Posterior vena cava (tissue), 2 donors: ENCODE measurements at regions not wholly inside any gene's neighbourhood (a gene's known extent, or its start where the extent isn't known, plus 50 kb on each side); places are given as distances from the start of the nearest gene placed in this dataset.
"Not testable (repeated sequence)": the region's sequence is repeated elsewhere in the genome, so short reads cannot be mapped to it uniquely, and the experiment has no call there.

ENCODE experiments used
- DNase-seq: peaks from one replicate; pipeline ENCODE4 v3.0.0-alpha.2; 2020; ENCODE audit warnings: low spot score
- intact Hi-C, 2 donors: fragments of 100-400 bp; cut with DNase I; formaldehyde crosslinking; loops; one replicate each; pipeline versions ENCODE4 v1.14.1 to v1.14.2; 2022 to 2023
- donor health status: DM: yes; HTN: yes; CAD: no.
- donor health status: DM: yes; HTN: yes; CAD: no.

DNA sequence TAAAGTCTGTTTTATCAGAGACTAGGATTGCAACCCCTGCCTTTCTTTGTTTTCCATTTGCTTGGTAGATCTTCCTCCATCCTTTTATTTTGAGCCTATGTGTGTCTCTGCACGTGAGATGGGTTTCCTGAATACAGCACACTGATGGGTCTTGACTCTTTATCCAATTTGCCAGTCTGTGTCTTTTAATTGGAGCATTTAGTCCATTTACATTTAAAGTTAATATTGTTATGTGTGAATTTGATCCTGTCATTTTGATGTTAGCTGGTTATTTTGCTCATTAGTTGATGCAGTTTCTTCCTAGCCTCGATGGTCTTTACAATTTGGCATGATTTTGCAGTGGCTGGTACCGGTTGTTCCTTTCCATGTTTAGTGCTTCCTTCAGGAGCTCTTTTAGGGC is 141.7 kb downstream of the EHF start:
- DNase-seq, intact Hi-C loops: not testable (repeated sequence)

DNA sequence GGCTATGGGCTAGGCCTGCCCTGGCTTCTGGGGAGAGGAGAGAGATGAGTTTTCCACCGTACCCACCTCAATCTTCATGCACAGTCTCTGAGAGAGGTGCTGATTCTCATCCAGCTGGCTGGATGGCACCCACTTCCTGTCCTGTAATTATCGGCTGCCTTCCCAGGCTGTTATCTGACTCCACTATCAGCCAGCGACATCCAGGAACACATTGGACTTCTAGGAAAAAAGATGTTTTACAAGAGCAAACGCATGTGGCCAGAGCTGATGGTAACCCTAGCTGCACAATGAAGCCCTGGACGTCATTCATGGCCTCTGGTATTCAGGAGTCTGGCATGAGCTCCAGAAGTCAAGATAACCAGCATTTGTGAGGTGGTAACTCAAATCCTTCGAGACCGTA is 137.4 kb downstream of the EHF start:
- DNase-seq: no peak
- intact Hi-C loops: no loop called here

DNA sequence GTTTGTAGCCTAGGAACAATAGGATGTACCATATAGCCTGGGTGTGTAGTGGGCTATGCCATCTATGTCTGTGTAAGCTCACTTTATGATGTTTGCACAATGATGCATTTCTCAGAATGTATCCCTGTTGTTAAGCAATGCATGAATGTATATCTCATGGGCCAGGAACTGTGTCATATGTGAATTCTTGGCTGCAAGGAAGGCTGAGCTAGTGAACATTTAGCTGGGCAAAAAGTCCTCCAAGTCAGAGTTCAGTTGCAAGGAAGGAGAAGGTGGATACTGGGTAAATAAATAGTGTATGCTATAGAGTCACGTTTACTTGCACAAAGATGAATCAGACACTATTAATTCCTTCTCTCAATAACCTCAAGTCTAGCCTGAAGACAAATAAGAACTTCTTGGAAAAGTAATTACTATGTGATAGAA is 136.1 kb downstream of the EHF start:
- intact Hi-C loops: no loop called here
- DNase-seq: no peak

DNA sequence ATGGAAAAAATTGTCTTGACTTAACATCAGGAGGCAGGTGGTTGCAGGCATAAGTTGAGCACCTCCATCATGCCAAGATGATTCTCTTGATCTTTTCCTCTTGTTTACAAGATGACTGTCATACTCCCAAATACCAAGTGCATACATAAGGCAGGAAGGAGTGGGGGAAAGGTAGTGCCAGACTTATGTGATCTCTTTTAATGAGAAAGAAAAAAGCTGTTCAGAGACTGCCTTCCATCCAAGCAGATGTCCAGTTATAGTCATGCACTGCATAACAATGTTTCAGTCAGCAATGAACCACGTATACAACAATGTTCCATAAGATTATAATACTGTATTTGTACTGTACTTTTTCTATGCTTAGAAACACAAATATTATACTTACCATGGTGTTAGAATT is 135.7 kb downstream of the EHF start:
- no peak for DNase-seq
- intact Hi-C loops: no loop called here

DNA sequence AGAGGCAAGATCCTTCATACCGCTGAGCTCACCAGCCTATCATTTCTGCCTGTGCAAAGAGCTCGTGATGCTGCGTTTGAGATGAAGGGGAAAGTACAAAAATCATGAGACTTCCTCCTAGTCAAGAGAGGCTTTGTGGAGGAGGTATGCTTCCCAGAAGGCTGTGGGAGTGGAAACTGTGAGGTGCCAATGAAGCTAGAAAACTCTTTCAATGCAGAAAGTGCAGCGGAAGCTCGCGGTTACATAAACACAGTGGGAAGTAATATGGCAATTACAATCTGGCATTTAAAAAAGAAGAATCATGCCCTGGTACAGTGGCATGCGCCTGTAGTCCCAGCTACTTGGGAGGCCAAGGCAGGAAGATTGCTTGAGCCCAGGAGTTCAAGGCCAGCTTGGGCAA is 134.8 kb downstream of the EHF start:
- DNase-seq: no peak
- intact Hi-C loops: no loop called here

DNA sequence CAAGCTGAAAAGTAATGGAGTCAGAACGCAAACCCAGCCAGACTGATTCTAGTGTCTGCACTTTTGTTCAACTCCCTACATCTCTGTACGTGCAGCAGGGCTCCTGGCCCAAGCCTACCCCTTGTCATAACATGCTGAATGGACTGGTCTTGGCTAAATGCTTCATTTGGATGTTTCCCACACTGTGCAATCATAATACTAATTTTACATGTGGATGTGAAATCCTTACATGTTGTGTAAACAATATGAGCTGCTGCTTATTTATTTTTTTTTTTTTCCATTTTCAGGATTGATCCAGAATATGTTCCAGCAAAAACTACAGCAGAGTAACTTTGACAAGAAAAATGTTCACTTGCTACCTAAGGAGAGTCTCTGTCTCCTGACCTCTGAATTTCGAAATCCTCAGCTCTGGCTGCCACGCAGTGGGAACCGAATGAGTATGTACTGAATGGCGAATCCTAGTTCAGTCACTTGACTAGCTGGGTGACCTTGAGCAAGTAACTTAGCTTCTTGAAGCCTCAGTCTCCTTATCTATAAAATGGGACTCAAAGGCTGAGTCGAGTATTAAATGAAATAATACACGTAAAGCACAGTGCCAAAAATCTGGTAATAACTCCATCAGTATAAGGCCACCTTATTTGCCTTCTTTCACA is 133.4 kb downstream of the EHF start:
- no peak for DNase-seq
- intact Hi-C loops: no loop called here

DNA sequence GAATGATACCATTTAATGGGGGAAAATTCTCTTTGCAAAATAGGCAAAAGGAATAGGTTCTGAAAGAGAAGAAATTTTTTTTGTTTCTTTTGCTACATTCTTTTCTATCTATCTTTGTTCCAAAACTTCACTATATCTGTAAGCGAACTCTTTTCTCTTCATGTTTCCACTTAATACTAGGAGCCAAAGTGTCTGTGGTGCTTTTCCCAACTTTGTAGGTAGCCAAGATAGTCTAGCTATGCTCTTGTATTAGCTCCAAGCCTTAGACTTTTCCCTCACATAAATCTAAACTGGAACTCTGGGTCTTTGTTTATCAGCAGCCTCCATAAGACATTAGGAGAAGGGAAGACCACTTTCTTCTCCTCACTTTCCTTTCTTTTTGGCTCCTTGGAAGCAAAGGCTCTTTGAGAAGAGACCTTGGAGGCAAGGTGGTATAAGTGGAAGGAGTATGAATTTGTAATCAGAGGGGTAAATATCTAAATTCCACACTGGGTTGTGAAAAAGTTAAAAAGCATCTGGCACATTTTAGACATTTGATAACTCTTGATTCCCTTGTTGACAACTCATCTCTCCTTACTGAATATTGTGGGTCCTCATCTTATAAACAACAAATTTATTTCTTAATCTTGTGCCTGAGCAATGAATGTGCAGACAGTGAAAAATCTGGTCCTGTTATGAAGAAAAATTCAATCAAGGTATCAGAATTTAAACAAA is 130.0 kb downstream of the EHF start:
- DNase-seq: no peak
- intact Hi-C loops: no loop called here

DNA sequence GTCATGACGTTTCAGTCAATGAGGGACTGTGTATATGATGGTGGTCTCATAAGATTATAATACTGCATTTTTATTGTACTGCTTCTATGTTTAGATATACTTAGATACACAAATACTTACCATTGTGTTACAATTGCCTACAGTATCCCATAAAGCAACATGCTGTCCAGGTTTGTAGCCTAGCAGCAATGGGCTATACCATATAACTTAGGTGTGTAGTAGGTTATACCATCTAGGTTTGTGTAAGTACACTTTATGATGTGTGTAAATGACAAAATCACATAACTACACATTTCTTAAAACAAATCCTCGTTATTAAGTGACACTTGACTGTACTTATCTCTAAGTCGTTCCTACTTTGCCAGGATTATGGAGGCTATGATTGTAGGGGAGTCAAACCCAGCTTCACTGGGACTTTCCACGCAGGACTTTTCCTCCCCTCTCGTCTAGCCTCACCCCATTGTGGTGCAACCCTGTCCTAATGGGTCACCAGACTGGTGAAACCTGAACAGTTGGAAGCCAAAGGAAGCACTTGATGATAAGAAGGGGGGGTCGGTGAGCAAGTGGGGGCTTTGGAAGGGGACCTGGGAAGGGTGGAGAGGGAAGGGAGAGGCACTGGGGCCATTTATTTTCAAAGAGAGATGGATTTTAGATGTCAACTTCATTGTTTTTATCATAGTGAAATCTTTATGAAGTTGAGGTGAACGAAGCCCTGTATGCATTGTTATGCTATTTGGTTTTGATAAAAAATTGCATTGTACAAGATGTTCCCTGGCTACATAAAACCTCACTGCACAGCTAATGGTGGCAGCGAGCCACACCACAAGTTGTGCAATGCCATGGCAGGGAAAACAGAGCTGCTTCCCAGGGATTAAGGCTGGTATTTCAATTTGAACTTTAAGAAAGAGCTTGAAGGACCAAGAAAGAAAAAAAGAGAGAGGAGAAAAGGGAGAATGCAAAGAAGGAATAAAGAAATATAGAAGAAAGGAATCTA is 129.1 kb downstream of the EHF start:
- intact Hi-C loops: no loop called here
- DNase-seq: peak; percentile 90

DNA sequence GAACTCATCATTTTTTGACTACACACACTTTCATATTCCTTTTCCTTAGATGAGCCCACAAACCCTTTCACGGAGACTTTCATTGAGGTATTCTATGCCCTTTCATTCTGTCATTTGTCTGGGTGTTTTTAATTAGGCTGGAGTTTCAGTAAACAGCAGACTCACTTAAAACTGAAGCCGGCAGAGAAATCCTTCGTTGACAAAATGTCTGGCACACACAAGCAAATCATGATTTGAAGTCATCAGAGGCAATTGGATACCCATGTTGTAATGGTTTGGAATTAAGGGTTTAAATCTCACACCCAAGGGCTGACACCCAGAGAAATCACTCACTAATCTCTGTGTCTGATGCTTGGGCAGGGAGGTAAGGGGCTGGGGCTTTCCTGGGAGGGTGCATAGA is 127.1 kb downstream of the EHF start:
- intact Hi-C loops: no loop called here
- DNase-seq: no peak

DNA sequence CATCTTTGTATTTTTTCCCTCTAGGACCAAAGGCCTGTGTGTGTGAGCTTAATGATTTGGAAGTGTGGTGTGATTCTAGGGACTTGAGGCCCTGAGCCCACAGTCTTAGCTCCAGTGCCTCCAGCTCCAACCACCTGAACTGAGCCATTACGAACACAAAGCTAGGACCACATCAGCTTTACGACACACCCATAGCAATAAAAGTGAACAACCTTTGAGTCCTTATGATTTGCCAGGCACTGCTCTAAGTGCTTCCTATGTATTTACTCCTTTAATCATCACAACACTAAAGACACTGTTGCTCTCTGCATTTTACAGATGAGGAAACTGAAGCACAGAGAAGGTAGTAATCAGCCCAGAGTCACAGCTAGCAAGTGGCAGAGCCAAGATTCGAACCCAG is 126.4 kb downstream of the EHF start:
- intact Hi-C loops: no loop called here
- no peak for DNase-seq

DNA sequence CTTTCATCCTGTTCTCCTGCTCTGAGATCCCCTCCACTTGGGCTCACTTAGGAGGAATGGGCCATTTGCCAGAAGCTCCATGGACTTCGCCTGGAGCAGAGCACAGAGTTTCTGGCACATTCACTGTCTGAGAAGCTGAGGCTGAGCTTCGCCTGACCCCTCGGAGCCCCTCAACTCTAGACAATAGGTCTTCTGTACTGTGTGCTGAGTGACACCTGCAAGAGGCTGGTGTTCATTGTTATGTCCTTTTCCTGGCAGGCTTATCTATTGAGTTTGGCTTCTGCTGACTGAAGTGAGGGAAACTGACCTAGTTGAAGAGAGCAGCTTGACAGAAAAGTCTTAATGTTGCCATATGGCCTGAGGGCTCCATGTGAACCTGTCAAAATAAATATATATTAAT is 124.3 kb downstream of the EHF start:
- intact Hi-C loops: no loop called here
- DNase-seq: no peak

DNA sequence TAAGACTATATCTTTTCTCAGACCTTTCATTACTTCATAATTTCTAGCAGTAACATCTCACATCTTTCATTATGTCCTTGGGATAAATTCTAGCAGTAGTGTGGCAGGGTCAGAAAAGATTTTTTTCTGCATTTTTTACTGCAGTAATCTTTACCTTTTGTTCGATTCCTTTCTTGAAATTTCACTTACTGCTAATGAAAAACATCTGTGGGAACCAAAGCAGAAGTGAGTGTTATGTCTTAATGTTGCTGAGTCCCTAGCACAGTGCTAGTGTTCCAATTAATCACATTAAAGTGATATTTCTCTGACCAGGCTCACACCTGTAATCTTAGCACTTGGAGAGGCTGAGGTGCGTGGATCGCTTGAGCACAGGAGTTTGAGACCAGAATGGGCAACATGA is 123.6 kb downstream of the EHF start:
- no peak for DNase-seq
- intact Hi-C loops: no loop called here

DNA sequence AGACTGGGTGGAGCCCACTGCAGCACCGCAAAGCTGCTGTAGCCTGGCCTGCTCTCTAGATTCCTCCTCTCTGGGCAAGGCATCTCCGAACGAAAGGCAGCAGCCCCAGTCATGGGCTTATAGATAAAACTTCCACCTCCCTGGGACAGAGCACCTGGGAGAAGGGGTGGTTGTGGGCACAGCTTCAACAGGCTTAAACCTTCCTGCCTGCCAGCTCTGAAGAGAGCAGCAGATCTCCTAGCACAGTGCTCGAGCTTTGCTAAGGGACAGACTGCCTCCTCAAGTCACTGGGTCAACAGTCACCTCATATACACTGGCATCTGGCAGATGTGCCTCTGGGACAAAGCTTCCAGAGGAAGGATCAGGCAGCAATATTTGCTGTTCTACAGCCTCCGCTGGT is 117.3 kb downstream of the EHF start:
- DNase-seq: no peak
- intact Hi-C loops: no loop called here

DNA sequence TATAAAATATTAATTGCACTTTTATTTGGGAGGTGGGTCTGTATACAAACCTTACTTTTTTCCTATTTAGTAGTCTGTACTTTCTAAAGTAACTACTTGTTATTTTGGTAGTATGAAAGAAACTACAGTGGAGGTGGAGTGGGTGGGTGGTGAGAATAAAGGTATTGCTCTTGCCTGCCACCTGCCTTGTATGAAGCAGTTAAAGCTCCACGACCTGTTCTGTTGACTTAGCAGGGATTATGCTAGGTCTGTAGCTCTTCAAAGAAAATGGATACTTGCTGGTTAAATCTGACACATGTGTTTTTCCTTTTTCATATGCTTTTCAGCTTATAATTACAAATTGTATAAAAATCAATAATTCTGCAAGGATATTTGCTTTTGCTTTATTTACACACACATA is 111.9 kb downstream of the EHF start:
- intact Hi-C loops: no loop called here
- DNase-seq: no peak

DNA sequence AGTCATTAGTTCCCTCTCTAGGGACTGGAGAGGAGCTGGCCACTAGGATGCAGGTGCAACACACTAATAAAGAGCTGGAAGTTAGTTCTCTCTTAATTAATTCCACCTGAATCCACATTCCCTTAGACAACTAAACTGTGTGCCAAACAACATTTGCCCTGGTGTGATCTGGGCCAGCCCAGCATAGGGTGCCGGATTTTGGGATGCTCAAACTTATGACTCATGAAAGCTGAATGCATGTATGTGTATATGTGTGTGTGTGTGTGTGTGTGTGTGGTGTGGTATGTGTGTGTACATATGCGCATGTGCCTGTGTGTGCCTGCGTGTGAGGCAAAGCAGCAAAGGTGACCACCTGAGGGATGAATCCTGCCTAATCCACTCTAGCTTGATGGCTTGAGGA is 110.7 kb downstream of the EHF start:
- intact Hi-C loops: no loop called here
- no peak for DNase-seq

DNA sequence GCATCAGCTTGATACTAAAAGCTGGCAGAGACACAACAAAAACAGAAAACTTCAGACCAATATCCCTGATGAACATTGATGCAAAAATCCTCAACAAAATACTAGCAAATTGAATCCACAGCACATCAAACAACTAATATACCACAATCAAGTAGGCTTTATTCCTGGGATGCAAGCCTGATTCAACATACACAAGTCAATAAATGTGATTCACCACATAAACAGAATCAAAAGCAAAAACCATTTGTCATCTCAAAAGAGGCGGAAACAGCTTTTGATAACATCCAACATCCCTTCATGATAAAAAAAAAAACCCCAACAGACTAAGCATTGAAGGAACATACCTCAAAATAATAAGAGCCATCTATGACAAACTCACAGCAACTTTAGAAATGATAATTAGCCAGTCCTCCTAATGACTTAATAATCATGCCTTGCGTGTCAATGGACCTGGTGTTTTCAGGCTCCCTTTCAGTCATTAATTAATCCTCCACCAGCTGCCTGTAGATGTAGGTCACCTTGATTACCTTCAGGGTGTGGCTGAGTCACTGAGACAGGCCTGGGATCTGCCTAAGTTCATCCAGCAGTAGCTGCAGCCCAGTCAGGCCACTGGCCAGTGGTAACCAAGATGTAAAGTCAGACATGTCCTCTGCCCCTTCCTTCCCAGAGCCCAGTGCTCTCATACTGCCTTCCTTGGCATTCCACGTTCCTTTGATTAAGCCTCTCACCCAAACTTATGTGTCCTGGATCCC is 109.8 kb downstream of the EHF start:
- intact Hi-C loops: no loop called here
- no peak for DNase-seq

DNA sequence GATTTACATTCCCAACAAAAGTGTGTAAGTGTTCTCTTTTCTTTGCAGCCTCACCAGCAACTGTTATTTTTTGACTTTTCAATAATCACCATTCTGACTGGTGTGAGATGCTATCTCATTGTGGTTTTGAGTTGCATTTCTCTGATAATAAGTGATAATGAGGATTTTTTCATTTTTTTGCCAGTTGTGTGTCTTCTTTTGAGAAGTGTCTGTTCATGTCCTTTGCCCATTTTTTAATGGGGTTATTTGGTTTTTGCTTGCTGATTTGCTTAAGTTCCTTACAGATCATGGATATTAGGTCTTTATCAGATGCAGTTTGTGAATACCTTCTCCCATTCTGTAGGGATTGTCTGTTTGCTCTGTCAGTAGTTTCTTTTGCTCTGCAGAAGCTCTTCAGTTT is 107.7 kb downstream of the EHF start:
- DNase-seq: no peak
- intact Hi-C loops: no loop called here

DNA sequence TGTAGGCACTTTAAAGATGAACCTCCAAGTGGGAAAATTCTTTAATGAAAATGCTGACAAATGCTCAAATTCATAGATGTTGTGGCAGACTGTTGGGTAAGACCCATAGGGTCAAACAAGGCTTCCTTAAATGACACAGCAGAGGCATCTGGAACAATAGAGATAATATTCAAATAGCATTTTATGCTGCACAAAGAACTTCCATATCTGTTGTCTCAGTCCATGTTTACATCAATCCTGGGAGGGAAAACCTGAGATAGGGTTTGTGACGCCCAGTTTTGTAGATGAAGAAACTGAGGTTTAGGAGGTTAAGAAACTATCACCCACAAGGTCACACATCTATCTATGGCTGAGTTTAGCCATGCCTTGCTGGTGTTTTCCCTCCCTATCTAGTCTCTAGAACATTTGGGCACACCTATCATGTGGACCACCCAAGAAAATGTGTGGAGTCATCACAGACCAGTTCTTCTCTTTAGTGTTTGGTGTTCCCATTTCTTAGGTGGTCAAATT is 106.4 kb downstream of the EHF start:
- intact Hi-C loops: no loop called here
- DNase-seq: no peak

DNA sequence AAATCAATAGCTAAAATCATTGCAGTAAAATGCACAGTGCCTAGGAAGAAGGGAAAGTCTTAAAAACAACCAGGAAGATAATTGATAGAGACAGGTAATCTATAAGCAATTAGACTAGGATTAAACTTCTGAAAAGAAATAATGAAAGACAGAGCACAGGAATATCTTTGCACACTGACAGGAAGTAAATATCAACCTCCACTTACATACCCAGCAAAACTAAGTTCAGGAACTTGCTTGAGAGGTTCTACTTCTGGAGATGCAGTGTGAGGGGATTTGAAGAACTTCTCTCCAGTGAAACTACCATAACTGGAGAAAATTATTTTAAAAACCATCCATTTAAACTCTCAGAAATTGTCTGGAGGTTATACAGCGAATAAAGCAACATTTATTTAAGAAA is 104.1 kb downstream of the EHF start:
- DNase-seq: no peak
- intact Hi-C loops: no loop called here
